Liver (tissue), 8 donors: ENCODE measurements at regions not wholly inside any gene's neighbourhood (a gene's known extent, or its start where the extent isn't known, plus 50 kb on each side); places are given as distances from the start of the nearest gene placed in this dataset.

Source experiments
- DNase-seq: peaks from one replicate; pipeline ENCODE4 v3.0.0-alpha.2; 2017; ENCODE audit warnings: low spot score
- H3K27ac ChIP-seq, 2 donors: one replicate each; pipeline ENCODE4 v1.7.0; 2013; ENCODE audit warnings: inconsistent platforms in 2 of 2, low read length in 2 of 2, control low read depth in 1 of 2, low read depth in 1 of 2, mild to moderate bottlenecking in 1 of 2
- H3K27me3 ChIP-seq, 4 donors: one replicate each; pipeline versions ENCODE4 v1.6.1 to v1.7.0; 2013; ENCODE audit warnings: low read length in 3 of 4, inconsistent platforms in 1 of 4, mild to moderate bottlenecking in 1 of 4, moderate library complexity in 1 of 4; ENCODE audit not compliant: control insufficient read depth in 4 of 4, insufficient read depth in 4 of 4
- H3K36me3 ChIP-seq, 4 donors: one replicate each; pipeline versions ENCODE4 v1.6.1 to v1.7.0; 2013; ENCODE audit warnings: low read length in 3 of 4, mild to moderate bottlenecking in 3 of 4, low read depth in 1 of 4, moderate library complexity in 1 of 4; ENCODE audit not compliant: control insufficient read depth in 4 of 4, insufficient read depth in 3 of 4
- H3K4me1 ChIP-seq, 4 donors: one replicate each; pipeline versions ENCODE4 v1.6.1 to v1.7.0; 2013; ENCODE audit warnings: low read length in 3 of 4, mild to moderate bottlenecking in 3 of 4, moderate library complexity in 1 of 4; ENCODE audit not compliant: control insufficient read depth in 4 of 4, insufficient read depth in 4 of 4
- H3K4me3 ChIP-seq, 3 donors: one replicate each; pipeline versions ENCODE4 v1.6.1 to v1.7.0; 2013; ENCODE audit warnings: low read length in 3 of 3, control low read depth in 1 of 3, low read depth in 1 of 3, mild to moderate bottlenecking in 1 of 3
- H3K9ac ChIP-seq, 2 donors: one replicate each; pipeline ENCODE4 v1.7.0; 2013; ENCODE audit warnings: low read length in 2 of 2, mild to moderate bottlenecking in 2 of 2, moderate library complexity in 2 of 2, control low read depth in 1 of 2, low read depth in 1 of 2
- H3K9me3 ChIP-seq, 4 donors: one replicate each; pipeline versions ENCODE4 v1.6.1 to v1.7.0; 2013; ENCODE audit warnings: low read length in 3 of 4; ENCODE audit not compliant: control insufficient read depth in 4 of 4
- EGR1 ChIP-seq, 2 donors: IDR thresholded peaks; 2 replicates each; pipeline ENCODE4 v1.6.1; 2016 to 2018; ENCODE audit warnings: antibody characterized with exemption in 2 of 2, low read depth in 2 of 2
- FOXA1 ChIP-seq: IDR thresholded peaks from 2 replicates; pipeline ENCODE4 v1.6.1; 2016; ENCODE audit warnings: antibody characterized with exemption
- FOXA2 ChIP-seq: IDR thresholded peaks from 2 replicates; pipeline ENCODE4 v1.6.1; 2016; ENCODE audit warnings: antibody characterized with exemption
- HNF4A ChIP-seq, 2 donors: conservative IDR thresholded peaks; 2 replicates each; pipeline ENCODE4 v1.6.1; 2016; ENCODE audit warnings: antibody characterized with exemption in 2 of 2, mild to moderate bottlenecking in 2 of 2
- HNF4G ChIP-seq: IDR thresholded peaks from 2 replicates; pipeline ENCODE4 v1.6.1; 2016; ENCODE audit warnings: antibody characterized with exemption
- JUND ChIP-seq, 2 donors: IDR thresholded peaks; 2 replicates each; pipeline ENCODE4 v1.6.1; 2016; ENCODE audit warnings: antibody characterized with exemption in 2 of 2
- NR2F2 ChIP-seq: IDR thresholded peaks from 2 replicates; pipeline ENCODE4 v1.6.1; 2016; ENCODE audit warnings: antibody characterized with exemption
- RAD21 ChIP-seq, 2 donors: IDR thresholded peaks; 2 replicates each; pipeline ENCODE4 v1.6.1; 2016; ENCODE audit warnings: antibody characterized with exemption in 2 of 2, mild to moderate bottlenecking in 2 of 2
- RXRA ChIP-seq, 2 donors: IDR thresholded peaks; 2 replicates each; pipeline ENCODE4 v1.6.1; 2017 to 2018; ENCODE audit warnings: antibody characterized with exemption in 2 of 2, mild to moderate bottlenecking in 1 of 2
- SP1 ChIP-seq: IDR thresholded peaks from 2 replicates; pipeline ENCODE4 v1.6.1; 2018; ENCODE audit warnings: antibody characterized with exemption, mild to moderate bottlenecking
- YY1 ChIP-seq: IDR thresholded peaks from 2 replicates; pipeline ENCODE4 v1.6.1; 2016; ENCODE audit warnings: antibody characterized with exemption, mild to moderate bottlenecking
- WGBS: extraction: QIAGEN DNeasy Blood & Tissue Kit; methylation state at CpG from one replicate; pipeline ENCODE4 v1.1.7; 2013; 5-methylcytosine and 5-hydroxymethylcytosine counted together
- TF ChIP-seq, protein P1 (sequence below): IDR thresholded peaks from 2 replicates; pipeline ENCODE4 v1.6.1; 2016; ENCODE audit warnings: antibody characterized with exemption
- TF ChIP-seq, protein P2 (sequence below): IDR thresholded peaks from 2 replicates; pipeline ENCODE4 v1.6.1; 2016; ENCODE audit warnings: antibody characterized with exemption
- TF ChIP-seq, protein P3 (sequence below): IDR thresholded peaks from 2 replicates; pipeline ENCODE4 v1.6.1; 2016; ENCODE audit warnings: antibody characterized with exemption
- TF ChIP-seq, protein P4 (sequence below): IDR thresholded peaks from 2 replicates; pipeline ENCODE4 v1.6.1; 2016; ENCODE audit warnings: antibody characterized with exemption, mild to moderate bottlenecking
- TF ChIP-seq, protein P5 (sequence below): fragments of 150-350 bp; IDR thresholded peaks from 2 replicates; pipeline ENCODE4 v1.5.1; 2017; ENCODE audit warnings: improper control_type of control experiment, low read depth, low read length; ENCODE audit not compliant: missing input control
- donor health status: healthy.
- donor health status: healthy.
- donor health status: healthy.
- donor health status: healthy.
- donor health status: healthy.

DNA sequence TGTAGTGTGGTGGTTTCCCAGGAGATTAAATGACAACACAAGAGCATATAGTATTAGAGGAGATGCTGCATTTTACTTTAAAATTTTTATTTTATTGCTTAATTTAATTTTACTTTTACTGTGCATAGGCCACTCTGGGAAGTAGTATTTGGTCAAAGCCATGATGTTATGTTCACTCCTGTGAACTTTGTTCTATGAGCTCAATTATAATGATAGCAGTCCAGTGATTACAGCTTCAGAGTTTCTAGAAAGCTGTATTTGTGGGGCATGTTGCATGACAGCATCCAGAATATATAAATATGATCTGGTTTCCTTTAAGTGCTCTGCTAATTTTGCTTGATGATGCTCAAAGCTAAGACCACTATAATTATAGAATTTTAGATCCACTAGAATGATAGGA lies 338.6 kb downstream of the NSUN3 start:
- Histone ChIP-seq H3K27ac (no peak overlapping the region), H3K4me1 (no peaks in the 10 kb centered on the region), H3K27me3 (no peaks in the 10 kb centered on the region), H3K36me3 (no peaks in the 10 kb centered on the region), H3K9ac (no peak overlapping the region), H3K9me3 (no peaks in the 10 kb centered on the region), H3K4me3 (no peak overlapping the region)
- TF ChIP-seq JUND (IDR thresholded peaks at IDR 0.05) (no peak), FOXA1 (no peak), SP1 (no peak), FOXA2 (no peak), RXRA (IDR thresholded peaks at IDR 0.05) (no peak), HNF4G (no peak)
- TF ChIP-seq, protein P1, sequence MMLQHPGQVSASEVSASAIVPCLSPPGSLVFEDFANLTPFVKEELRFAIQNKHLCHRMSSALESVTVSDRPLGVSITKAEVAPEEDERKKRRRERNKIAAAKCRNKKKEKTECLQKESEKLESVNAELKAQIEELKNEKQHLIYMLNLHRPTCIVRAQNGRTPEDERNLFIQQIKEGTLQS: no peak
- TF ChIP-seq, protein P2, sequence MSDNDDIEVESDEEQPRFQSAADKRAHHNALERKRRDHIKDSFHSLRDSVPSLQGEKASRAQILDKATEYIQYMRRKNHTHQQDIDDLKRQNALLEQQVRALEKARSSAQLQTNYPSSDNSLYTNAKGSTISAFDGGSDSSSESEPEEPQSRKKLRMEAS: no peak
- DNase-seq: no peak

DNA sequence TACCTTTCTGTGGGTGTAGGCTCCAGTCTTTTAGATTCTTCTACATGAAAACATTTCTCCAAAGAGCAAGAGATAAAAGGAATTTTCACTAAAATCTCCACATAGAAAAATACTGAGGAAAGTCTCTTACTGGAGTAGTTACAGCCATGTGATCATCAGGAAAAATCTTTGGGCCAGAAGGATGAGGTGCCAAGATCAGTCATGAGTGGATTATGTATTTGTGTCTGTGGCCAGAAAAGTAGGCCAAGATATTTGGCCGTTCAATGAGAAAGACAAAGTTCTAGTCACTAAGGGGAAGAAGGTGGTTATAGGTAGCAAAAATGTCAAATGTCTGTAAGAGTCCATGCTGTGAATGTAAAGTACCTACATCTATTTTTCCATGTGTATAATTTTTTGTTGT lies 339.3 kb downstream of the NSUN3 start:
- 76% methylated on average over 1 of the region's 1 CpG for WGBS
- TF ChIP-seq JUND (IDR thresholded peaks at IDR 0.05) (no peak), FOXA1 (no peak), EGR1 (IDR thresholded peaks at IDR 0.05; ENCODE audit: low read depth in 2 of 2) (no peak), HNF4G (no peak), RAD21 (IDR thresholded peaks at IDR 0.05) (no peak), FOXA2 (no peak), NR2F2 (no peak), HNF4A (conservative IDR thresholded peaks at IDR 0.05) (no peak), YY1 (no peak)
- TF ChIP-seq, protein P3, sequence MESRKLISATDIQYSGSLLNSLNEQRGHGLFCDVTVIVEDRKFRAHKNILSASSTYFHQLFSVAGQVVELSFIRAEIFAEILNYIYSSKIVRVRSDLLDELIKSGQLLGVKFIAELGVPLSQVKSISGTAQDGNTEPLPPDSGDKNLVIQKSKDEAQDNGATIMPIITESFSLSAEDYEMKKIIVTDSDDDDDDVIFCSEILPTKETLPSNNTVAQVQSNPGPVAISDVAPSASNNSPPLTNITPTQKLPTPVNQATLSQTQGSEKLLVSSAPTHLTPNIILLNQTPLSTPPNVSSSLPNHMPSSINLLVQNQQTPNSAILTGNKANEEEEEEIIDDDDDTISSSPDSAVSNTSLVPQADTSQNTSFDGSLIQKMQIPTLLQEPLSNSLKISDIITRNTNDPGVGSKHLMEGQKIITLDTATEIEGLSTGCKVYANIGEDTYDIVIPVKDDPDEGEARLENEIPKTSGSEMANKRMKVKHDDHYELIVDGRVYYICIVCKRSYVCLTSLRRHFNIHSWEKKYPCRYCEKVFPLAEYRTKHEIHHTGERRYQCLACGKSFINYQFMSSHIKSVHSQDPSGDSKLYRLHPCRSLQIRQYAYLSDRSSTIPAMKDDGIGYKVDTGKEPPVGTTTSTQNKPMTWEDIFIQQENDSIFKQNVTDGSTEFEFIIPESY: no peak
- TF ChIP-seq, protein P2: no peak
- TF ChIP-seq, protein P4, sequence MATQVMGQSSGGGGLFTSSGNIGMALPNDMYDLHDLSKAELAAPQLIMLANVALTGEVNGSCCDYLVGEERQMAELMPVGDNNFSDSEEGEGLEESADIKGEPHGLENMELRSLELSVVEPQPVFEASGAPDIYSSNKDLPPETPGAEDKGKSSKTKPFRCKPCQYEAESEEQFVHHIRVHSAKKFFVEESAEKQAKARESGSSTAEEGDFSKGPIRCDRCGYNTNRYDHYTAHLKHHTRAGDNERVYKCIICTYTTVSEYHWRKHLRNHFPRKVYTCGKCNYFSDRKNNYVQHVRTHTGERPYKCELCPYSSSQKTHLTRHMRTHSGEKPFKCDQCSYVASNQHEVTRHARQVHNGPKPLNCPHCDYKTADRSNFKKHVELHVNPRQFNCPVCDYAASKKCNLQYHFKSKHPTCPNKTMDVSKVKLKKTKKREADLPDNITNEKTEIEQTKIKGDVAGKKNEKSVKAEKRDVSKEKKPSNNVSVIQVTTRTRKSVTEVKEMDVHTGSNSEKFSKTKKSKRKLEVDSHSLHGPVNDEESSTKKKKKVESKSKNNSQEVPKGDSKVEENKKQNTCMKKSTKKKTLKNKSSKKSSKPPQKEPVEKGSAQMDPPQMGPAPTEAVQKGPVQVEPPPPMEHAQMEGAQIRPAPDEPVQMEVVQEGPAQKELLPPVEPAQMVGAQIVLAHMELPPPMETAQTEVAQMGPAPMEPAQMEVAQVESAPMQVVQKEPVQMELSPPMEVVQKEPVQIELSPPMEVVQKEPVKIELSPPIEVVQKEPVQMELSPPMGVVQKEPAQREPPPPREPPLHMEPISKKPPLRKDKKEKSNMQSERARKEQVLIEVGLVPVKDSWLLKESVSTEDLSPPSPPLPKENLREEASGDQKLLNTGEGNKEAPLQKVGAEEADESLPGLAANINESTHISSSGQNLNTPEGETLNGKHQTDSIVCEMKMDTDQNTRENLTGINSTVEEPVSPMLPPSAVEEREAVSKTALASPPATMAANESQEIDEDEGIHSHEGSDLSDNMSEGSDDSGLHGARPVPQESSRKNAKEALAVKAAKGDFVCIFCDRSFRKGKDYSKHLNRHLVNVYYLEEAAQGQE: no peak
- TF ChIP-seq, protein P5, sequence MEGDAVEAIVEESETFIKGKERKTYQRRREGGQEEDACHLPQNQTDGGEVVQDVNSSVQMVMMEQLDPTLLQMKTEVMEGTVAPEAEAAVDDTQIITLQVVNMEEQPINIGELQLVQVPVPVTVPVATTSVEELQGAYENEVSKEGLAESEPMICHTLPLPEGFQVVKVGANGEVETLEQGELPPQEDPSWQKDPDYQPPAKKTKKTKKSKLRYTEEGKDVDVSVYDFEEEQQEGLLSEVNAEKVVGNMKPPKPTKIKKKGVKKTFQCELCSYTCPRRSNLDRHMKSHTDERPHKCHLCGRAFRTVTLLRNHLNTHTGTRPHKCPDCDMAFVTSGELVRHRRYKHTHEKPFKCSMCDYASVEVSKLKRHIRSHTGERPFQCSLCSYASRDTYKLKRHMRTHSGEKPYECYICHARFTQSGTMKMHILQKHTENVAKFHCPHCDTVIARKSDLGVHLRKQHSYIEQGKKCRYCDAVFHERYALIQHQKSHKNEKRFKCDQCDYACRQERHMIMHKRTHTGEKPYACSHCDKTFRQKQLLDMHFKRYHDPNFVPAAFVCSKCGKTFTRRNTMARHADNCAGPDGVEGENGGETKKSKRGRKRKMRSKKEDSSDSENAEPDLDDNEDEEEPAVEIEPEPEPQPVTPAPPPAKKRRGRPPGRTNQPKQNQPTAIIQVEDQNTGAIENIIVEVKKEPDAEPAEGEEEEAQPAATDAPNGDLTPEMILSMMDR: no peak
- TF ChIP-seq, protein P1: no peak
- H3K36me3 ChIP-seq: no peaks in the 10 kb centered on the region

More for the DNA sequence above, 339.3 kb downstream of the NSUN3 start:
- no peak overlapping the region for H3K4me3 ChIP-seq
- no peaks in the 10 kb centered on the region for H3K9me3 ChIP-seq
- no peak overlapping the region for H3K9ac ChIP-seq
- no peak for DNase-seq
- no peaks in the 10 kb centered on the region for H3K4me1 ChIP-seq
- H3K27me3 ChIP-seq: no peaks in the 10 kb centered on the region
- no peak overlapping the region for H3K27ac ChIP-seq
